Activated CD8-positive, alpha-beta memory T cell treated with anti-CD3 and anti-CD28 coated beads, Interleukin-2, amount 50 U/mL, for 24 hours (primary cell): ENCODE measurements at regions not wholly inside any gene's neighbourhood (a gene's known extent, or its start where the extent isn't known, plus 50 kb on each side); places are given as distances from the start of the nearest gene placed in this dataset.
"Not testable (repeated sequence)": the region's sequence is repeated elsewhere in the genome, so short reads cannot be mapped to it uniquely, and the experiment has no call there.

Source experiments
- DNase-seq: peaks from one replicate; pipeline ENCODE4 v3.0.0-alpha.2; 2020; ENCODE audit errors: extremely low read depth

GRCh38 chr6:144532238-144532637 lies 247.1 kb downstream of the UTRN start:
- DNase-seq = not testable (repeated sequence)

- DNase-seq = no peak
Observed at GRCh38 chr6:144534180-144534579, 249.0 kb downstream of the UTRN start.

GRCh38 chr6:144535630-144536029 lies 250.5 kb downstream of the UTRN start:
- no peak for DNase-seq

GRCh38 chr6:144536079-144536478 lies 250.9 kb downstream of the UTRN start:
- DNase-seq = no peak

GRCh38 chr6:144543006-144543871 lies 258.1 kb downstream of the UTRN start:
- no peak for DNase-seq

GRCh38 chr6:144544266-144544830 lies 259.2 kb downstream of the UTRN start:
- DNase-seq = no peak

GRCh38 chr6:144546807-144547206 lies 261.7 kb downstream of the UTRN start:
- no peak for DNase-seq

GRCh38 chr6:144547409-144547808 lies 262.3 kb downstream of the UTRN start:
- no peak for DNase-seq

- DNase-seq = no peak
Observed at GRCh38 chr6:144548536-144548935, 263.4 kb downstream of the UTRN start.

- no peak for DNase-seq
Observed at GRCh38 chr6:144549837-144550747, 265.0 kb downstream of the UTRN start.

- no peak for DNase-seq
Observed at GRCh38 chr6:144551339-144551738, 266.2 kb downstream of the UTRN start.

GRCh38 chr6:144555066-144555465 lies 269.9 kb downstream of the UTRN start:
- no peak for DNase-seq

- DNase-seq = no peak
Observed at GRCh38 chr6:144559865-144560593, 274.9 kb downstream of the UTRN start.

GRCh38 chr6:144561455-144562043 lies 276.4 kb downstream of the UTRN start:
- no peak for DNase-seq

GRCh38 chr6:144564202-144564601 lies 279.1 kb downstream of the UTRN start:
- no peak for DNase-seq

GRCh38 chr6:144566868-144567615 lies 281.9 kb downstream of the UTRN start:
- no peak for DNase-seq

GRCh38 chr6:144568241-144568640 lies 283.1 kb downstream of the UTRN start:
- no peak for DNase-seq

- DNase-seq = not testable (repeated sequence)
Observed at GRCh38 chr6:144572541-144572940, 287.4 kb downstream of the UTRN start.

GRCh38 chr6:144574796-144575195 lies 289.7 kb downstream of the UTRN start:
- no peak for DNase-seq

GRCh38 chr6:144575327-144575726 lies 290.2 kb downstream of the UTRN start:
- no peak for DNase-seq

- no peak for DNase-seq
Observed at GRCh38 chr6:144576871-144577270, 291.7 kb downstream of the UTRN start.
